ENCODE measurements at regions not wholly inside any gene's neighbourhood (a gene's known extent, or its start where the extent isn't known, plus 50 kb on each side); places are given as distances from the start of the nearest gene placed in this dataset.

DNA sequence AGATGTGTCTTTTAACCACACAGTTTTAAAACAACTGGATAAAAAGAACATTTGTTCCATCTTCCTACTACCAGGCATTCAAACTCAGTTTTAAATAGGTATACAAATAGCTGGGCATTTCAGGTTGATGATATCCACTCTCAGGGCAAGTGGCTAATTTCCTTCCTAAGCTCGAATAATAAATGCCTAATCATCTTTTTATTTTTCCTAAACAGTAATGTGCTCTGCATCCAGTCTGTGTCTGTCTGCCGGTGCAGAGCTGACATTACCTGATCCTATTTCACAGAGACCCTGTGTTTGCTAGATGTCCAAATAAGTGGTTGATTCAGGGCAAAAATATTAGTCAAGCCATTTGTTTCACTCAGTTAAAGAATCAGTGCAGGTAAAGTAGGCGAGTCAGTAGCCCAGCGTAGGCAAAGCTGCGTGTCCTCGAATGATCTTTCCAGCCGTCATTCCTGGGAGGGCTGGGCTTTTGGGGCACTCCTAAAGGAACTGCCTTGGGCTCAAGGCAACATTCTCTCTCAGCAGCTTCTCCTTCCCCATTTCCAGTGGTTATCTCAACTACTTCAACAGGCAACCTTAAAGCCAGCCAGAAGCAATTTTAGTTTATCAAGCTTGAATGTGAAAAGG, 74.2 kb upstream of the BMP2 start:
- no peak for DNase-seq (ENCODE audit: low read depth)

DNA sequence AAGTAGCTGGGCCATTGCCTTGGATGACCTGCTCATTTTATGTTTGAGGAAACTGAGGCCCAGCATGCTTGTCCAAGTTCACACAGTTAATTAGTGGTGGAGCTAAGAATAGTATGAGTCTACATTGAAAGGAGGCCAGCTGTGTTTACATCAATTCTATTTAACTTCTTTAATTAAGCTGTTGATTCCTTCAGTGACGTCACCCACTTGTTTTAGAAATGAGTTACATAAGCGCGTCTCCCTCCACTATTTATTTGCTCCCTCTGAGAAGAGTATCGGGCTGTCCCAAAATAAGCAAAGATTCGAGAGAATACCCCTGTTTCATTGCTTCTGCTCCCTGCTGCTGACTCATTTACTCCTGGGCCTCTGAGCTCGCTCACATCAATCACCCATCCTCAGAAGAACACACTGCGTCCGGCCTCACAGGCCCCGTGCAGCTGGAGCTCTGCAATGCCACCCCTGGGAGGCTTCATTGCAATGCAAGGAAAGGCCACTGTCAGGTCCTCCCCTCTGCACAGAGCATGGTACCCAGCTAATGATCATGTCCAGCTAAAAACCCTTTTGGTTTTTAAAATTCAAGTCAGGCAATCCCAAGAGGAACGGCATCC, 74.8 kb upstream of the BMP2 start:
- no peak for DNase-seq (ENCODE audit: low read depth)

- DNase-seq (ENCODE audit: low read depth) = no peak
Observed at GRCh38 chr20:6691516-6691915, 76.0 kb upstream of the BMP2 start.

- DNase-seq (ENCODE audit: low read depth) = no peak
Observed at GRCh38 chr20:6689339-6689973, 78.0 kb upstream of the BMP2 start.

DNA sequence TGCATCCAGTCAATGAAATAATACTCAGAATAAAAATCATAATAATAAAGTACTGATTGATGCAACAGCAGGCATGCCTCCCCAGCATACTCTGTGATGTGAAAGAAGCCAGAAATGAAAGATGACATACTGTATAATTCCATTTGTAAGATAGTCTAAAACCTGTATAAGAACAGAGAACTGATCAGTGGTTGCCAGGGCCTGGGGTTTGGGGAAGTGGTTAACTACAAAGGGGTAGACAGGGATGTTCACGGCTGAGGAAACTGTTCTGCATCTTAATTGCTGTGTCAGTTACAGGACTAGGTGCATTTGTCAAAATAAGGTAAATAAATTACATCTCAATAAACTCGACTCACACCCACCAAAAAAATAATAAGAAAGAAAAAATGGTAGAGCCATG, 81.3 kb upstream of the BMP2 start:
- no peak for DNase-seq (ENCODE audit: low read depth)

- DNase-seq (ENCODE audit: low read depth) = no peak
Observed at GRCh38 chr20:6685626-6686025, 81.9 kb upstream of the BMP2 start.

GRCh38 chr20:6685181-6685582, 82.3 kb upstream of the BMP2 start:
- DNase-seq (ENCODE audit: low read depth) = no peak

GRCh38 chr20:6683021-6683977, 84.2 kb upstream of the BMP2 start:
- no peak for DNase-seq (ENCODE audit: low read depth)

DNA sequence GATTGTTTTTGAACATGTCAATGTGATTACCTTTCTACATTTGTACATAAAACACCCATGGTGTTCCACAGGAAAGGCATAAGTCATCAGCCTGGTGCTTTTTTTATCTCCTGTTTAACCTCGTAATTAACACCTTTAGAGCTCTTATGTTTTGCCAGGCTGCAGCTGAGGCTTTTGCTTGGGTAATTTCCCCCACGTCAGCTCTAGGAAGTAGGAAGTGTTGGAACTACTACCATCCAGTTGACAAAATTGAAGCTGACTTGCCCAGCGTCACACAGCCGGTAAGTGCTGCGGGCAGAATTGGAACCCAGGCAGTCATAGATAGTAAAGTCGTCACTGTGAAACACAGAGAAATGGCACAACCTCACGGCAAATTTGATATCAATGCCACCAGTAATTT, 86.6 kb upstream of the BMP2 start:
- no peak for DNase-seq (ENCODE audit: low read depth)

- no peak for DNase-seq (ENCODE audit: low read depth)
Observed at GRCh38 chr20:6680441-6680840, 87.0 kb upstream of the BMP2 start.

DNA sequence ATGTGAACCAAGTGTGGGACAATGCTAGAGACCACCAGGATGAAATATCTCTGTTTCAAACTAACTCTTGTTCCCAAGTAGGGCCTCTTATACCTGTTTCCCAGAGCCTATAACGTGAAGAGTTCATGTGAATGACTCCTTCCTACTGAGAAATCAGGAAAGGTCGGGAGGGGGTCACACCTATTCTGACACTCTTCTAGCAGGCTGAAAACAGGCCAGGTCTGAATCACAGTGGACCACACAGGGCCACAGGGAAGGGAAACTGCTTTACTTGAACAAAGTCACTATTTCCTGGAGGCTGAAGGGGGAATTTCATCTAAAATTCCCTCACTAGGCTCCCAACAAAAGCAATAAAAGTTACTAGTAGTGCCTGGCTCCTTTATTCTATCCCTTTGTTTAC, 88.4 kb upstream of the BMP2 start:
- no peak for DNase-seq (ENCODE audit: low read depth)

GRCh38 chr20:6678101-6678500, 89.4 kb upstream of the BMP2 start:
- DNase-seq (ENCODE audit: low read depth) = no peak

DNA sequence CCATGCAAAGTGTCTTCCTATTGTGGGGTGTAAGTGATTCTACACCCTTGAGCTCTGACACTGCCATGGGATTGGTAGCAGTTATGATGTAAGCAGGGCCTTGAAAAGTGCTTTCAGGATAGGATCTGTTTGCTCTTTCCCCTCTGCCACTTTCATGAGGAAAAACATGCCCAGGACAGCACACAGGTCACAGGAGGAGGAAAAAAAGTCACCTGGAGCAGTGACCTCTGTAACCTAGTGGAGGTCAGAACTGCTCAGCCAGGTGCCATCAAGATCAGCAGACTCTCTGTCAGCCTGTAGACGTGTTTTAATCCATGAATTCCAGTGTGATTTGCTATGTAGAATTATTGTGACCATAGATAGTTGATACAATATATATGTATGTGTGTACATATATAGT, 92.7 kb upstream of the BMP2 start:
- DNase-seq (ENCODE audit: low read depth) = no peak

GRCh38 chr20:6673071-6673470, 94.4 kb upstream of the BMP2 start:
- no peak for DNase-seq (ENCODE audit: low read depth)

- no peak for DNase-seq (ENCODE audit: low read depth)
Observed at GRCh38 chr20:6671829-6672228, 95.7 kb upstream of the BMP2 start.

DNA sequence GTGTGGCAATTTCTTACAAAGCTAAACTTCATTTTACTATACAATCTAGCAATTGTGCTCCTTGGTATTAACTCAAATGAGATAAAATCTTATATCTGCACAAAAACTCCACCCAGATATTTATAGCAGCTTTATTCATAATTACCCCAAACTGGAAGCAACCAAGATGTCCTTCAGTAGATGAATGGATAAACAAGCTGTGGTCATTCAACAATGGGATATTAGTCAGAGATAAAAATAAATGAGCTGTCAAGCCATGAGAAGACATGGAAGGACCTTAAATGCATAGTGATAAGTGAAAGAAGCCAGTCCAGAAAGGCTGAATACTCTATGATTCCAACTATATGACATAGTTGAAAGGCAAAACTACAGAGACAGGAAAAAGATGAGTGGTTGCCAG, 98.9 kb upstream of the BMP2 start:
- no peak for DNase-seq (ENCODE audit: low read depth)

- DNase-seq (ENCODE audit: low read depth) = peak; percentile 2
Observed at GRCh38 chr20:6665621-6666355, 101.7 kb upstream of the BMP2 start.

DNA sequence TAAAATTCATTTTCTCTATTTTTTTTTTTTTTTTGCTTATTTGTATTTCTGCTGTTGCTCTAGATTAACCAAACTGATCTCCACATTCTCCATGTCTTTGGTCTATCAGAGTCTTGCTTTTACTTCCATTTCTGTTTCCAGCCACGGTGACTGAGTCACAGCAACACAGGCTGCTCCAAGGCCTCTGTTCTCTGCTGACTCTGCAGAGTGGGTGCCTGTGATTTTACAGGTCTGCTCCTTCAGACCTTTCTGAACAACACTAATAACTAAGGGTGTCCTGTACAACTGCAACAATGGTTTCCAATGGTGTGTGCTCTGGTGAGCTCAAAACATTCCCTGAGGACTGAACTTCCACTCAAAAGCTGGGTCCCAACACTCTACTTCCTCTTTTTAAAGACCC, 102.3 kb upstream of the BMP2 start:
- no peak for DNase-seq (ENCODE audit: low read depth)

DNA sequence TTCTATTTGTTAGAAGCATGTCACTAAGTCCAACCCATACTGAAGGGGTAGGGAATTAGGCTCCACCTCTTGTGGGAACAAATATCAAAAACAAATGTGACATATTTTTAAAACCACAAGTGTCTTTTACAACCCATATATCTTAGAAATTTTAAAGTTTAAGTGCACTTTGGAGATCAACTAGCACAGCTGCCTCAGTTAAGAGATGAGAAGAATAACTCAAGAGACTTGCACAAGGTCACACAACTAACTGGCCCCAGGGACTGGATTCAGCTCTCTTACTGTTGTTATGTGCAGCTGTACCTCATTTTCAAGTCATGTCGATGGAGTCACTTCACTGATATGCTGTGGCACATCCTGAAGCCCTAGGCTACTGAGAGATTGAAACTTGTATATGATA, 102.9 kb upstream of the BMP2 start:
- no peak for DNase-seq (ENCODE audit: low read depth)

DNA sequence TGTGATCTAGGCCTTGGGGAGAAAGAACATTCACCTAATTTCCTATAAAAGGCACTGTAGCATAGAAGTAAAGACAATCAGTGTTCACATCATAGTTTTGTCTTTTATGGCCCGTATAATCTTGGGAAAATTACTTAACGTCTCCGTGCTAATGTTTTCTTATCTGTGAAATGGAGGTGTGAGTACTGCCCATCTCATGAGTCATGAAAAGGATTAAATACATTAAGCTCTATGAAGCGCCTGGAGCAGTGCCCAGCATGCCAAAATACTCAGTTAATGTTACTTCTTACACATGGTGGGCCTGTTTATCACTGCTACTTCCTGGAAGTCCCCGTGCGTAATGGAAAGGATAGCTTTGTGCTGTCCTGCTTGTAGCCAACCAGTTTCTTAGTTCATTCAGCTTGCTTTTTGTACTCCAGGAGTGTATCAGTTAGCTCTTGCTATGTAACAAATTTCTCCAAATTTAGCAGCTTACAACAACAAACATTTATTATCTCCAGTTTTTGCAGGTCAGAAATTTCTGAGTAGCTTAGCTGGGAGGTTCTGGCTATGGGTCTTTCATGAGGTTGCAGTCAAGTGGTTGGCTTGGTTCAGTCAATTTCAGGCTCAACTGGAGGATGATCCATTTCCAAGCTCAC, 103.6 kb upstream of the BMP2 start:
- DNase-seq (ENCODE audit: low read depth) = no peak

DNA sequence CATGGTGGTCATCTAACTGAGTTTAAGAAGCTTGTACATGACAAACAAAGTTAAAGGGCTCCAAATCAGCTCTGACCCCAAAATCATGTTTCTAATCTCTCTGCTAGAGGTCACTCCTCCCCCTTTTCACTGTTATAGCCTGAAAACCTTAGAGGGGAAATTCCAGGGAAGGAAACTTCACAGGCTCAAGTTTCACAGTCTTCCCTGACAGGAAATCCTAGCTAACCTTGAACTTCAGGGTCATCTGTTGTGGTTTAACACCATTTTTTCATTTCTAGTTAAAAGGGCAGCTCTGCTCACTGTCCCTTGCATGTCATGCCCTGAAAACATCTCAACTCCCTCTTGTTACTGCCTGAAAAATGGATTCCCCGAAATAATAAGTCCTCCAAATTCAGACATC, 104.4 kb upstream of the BMP2 start:
- DNase-seq (ENCODE audit: low read depth) = no peak

DNA sequence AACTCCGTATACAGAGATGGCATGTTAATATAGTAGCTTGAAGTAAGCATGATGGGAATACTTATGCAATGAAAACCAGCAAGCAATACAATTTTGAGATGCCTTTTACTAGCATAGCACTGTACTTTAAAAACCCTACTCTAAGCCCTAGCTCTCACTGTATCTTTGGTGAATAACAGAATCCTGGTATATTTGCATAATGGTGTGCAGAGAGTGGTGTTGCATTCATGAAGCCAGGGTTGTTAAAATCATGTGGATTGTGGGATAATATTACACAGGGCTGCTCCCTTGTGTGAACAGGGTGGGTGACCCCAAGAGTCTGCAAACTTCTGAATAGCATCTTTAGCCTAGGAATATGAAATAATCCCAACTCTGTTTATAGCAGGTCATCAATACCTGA, 105.2 kb upstream of the BMP2 start:
- DNase-seq (ENCODE audit: low read depth) = no peak
